ENCODE measurements at regions not wholly inside any gene's neighbourhood (a gene's known extent, or its start where the extent isn't known, plus 50 kb on each side); places are given as distances from the start of the nearest gene placed in this dataset.
"Not testable (repeated sequence)": the region's sequence is repeated elsewhere in the genome, so short reads cannot be mapped to it uniquely, and the experiment has no call there.

DNA sequence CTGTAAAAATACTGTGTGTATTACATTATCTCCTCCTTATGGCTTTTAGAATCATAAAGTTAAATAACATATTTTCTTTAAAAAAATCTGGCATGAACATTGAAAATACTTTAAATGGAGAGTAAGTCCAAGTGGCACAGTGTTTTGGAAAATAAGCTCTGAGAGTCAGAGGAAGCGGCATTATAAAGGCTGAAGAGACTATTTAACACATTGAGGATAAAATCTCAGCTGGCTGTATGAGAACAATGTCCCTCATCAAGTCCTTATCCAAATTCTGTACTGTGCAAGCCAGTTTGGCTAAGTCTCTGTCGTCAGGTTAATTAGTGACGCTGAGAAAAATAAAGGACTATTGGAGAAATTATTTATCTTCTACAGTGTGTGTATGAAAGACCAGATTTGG is 245.5 kb downstream of the MFSD1 start:
- no peak for DNase-seq

DNA sequence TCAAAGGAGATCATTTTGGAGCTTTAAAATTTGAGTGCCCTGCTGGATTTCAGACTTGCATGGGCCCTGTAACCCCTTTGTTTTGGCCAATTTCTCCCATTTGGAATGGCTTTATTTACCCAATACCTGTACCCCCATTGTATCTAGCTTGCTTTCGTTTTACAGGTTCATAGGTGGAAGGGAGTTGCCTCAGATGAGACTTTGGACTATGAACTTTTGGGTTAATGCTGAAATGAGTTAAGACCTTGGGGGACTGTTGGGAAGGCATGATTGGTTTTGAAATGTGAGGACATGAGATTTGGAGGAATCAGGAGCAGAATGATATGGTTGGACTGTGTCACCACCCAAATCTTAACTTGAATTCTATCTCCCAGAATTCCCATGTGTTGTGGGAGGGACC is 250.6 kb downstream of the MFSD1 start:
- not testable (repeated sequence) for DNase-seq

DNA sequence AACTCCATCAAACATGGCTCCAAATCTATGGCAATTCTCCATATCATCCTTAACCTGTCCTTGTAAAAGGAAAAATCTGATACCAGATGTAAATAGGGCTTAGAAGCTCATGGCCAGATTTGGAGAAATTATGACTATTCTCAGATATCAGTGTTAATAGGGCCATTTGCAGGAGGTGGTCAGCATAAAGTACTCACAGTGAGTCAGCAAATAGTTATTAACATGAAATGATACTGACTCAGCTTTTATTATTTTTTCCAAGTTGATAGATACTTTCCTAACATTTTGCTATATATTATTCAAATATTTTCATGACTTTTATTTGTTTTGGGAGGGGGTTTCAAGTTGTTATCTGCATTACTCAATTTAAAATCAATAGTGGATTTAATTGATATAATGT is 255.8 kb downstream of the MFSD1 start:
- no peak for DNase-seq

DNA sequence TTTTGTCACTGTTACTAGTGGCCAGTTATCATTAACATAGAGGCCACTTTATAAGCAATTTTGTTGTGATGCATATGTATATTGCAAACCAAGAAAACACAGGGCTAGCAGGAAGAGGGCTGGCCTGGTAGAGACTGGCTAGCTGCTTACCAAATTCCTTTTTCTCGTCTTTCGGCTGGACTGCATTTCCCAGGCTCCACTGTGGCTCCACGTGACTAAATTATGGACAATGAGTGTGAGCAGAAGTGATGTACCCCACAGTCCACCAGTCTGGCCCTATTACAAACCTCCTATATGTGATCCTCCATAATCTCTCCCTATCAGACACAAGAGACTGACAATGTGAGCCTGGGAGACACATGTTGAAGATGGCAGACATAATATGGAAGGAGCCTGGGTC is 257.0 kb downstream of the MFSD1 start:
- DNase-seq: no peak

DNA sequence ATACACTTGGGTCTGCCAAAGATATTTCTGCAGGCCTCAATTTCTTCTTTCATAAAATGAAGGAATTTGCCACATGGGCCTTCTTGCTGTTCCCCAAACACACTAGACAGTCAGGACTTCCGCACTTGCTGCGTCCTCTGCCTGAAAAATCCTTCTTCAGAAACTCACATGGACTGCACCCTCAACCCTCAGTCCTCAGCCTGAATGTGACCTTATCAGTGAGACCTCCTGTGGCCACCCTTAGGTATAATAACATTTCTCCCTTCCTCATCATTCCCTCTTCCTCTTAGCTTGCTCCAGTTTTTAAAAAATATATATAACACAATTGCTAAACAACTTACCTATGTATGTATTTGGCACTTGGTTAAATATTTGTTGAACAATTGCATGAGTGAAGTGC is 257.5 kb downstream of the MFSD1 start:
- DNase-seq: no peak

DNA sequence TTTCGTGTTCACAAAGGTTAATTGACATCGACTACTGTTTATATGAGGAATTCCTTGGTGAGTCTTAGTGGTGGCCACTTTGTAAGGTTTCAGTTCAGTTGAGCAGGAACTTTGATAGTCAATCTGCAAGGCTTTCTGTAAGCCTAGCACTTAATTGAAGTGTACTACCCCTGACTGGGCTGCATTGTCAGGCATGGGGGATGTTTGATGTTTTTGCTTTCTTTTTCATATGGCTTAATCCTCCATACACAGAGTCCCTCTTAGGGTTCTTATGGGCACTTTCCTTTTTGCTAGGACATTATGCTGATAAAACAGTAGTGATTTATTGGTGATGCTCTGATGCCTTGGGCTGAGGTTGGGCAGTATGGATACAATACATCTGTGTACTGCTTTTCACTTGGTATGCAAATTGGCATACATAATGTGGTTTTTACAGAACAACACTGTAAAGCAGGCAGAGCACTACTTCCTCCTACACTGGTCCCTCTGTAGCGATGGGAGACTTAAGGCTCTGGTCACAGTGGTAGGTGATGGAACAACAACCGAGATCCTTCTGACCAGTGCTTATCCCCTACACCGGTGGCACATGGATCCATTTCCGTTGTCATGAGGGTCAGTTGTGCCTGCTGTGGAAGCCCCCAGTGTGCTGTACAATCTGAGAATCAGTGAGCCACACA is 261.0 kb downstream of the MFSD1 start:
- DNase-seq: no peak

DNA sequence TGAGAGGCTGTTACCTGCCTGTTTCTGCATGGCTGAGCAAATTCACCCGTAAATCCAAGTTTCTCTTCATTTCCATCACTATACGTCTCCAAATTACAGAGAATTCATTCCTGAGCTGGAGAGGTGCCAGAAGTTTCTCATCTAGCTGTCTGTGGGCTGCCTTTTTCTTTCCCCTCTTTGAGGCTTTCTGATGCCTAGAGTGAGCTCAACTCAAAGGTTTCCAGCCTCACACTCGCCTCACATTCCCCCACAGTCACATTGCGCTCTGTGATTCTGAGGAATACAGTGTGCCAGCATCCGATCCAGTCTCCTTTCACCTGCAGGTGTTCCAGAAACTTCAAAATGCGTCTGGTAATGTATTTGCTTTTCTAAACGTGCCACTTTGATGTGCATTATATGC is 267.2 kb downstream of the MFSD1 start, which contains the start of gene IQCJ:
IQCJ (plus strand) TSS at position 229 of the 400 bp plus-strand sequence.
- DNase-seq: no peak

DNA sequence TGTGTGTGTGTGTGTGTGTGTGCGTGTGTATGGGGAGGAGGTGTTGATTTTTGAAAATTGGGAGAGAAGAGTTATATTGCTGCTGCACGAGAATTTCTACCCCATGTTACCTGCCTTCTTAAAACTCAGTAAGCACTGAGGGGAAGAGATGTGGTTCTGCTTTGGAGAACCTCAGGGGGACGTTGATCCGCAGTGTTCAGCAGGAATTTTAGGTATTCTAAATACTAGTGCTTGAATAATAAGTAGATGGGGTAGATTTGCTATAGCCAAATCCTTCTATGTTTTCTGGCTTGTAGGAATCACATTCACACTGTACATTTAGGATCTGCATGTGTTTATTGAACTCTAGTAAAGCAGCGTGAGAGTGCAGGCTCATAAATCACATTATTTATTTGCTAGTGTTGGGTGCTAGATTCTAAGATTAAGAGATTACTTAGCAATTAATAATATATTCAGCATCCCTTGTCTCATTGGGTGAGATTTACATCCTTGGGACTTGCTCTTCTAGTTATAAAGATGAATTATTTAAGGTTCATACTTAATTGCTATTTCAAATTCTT is 268.1 kb downstream of the MFSD1 start:
- DNase-seq: no peak

DNA sequence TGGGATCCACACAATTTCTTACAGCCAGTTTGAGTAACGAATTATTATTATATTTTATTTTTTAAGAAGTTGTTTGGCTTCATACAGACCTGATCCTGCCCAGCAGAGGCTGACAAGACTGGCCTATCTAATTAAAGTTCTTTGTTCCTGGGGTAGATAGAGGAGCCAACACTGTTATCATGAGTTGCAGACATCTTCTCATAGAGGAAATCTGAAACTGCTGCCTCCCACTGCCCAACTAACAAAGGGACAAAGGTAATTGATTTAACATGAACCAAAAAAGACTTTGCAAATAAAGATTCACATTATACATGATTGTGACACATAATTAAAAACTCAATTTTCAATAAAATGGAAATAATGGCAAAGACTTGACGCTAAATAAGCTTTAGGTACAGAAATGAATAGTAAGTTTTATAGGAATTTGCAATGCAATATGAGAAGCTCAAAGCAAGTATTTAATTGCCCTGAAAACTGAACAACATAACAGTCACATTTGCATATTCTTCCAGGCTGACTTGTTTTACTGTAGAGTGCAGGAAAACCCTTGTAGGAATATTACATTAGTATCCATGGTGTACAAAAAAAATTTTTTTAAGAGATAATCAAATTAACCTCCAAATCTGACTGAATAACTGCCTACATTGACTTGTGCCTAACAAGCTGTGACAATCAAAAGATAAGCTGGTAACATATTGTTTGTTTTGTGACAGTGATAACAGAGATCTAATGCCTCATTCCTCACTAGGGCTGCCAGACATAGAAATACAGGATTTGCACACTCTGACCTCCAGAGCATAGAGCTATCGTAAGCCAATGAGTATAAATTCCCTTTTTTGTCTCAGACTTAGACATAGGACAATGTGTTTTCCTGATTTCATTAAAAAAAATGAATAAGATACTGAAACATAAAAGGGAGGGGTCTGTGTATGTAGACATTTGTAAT is 273.2 kb downstream of the MFSD1 start:
- DNase-seq: no peak

DNA sequence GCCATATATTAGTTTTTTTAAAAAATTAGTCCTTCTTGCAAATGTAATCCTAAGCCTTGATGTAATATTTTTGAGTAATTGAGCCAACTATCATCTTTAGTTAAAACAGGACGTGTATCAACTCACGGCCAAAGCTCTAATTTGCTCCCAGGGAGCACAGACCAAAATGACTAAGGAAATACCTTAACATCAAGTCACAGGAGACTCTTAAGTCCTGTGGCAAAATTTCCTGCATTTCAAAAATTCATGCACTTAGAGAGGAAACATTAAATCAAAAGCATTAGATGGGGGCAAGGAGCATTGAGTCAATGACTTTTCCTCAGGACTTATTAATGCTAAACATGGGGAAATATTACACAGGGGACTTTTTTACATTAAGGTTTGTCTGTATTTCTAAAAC is 276.0 kb downstream of the MFSD1 start:
- DNase-seq: no peak

DNA sequence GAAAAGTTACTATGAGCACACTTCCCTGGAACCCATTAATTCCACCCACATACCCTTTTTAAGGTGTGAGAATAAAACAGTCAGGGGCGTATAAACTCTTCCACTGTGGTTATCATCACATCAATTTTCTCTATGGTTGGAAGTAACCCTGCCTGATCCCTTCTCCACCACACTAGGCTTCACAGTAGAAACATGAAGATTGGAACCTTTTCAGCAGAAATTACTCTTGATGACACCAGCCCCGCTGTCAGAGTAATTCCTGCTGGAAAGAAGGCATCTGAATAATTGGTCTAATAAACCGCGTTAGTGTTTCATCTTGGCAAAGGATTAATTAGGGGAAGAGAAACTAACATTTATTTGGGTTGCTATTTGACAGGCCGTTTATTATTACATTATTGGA is 278.4 kb downstream of the MFSD1 start:
- no peak for DNase-seq

DNA sequence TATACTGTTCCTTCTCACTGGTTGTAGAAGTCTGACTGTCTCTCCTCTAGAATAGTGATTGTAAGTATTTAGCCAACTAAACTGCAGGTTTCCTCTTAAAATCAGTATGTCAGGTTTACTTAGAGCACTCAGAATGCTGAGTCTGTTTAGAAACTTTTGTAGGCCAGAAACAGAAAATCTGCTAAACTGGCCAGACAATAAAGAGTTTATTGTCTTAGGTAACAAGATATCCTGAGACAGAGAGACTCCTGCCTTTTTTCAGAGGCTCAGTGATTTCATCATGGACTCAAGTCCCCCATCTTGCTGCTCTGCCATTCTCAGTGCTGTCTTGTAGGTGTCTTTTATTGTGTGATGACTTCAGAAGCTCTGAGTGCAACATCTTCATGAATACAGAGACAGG is 279.0 kb downstream of the MFSD1 start:
- no peak for DNase-seq

DNA sequence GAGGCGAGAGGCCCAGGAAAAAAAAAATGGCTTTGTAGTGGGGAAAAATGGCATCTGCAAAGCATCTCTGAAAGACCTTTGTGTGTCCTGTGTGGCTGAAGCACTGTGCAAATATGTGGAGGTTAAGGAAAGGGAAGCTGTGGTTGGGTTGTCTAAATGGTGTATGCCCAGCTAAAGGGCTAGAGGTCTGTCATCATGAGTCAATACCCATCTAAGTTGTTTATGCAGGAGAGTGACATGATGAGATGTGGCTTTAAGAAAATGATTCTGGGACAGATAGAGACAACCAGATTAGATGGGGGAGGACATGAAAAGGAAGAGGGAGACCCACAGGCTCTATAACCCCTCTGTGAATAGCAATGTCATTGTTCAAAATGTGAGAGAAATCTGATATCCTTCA is 280.7 kb downstream of the MFSD1 start:
- no peak for DNase-seq

DNA sequence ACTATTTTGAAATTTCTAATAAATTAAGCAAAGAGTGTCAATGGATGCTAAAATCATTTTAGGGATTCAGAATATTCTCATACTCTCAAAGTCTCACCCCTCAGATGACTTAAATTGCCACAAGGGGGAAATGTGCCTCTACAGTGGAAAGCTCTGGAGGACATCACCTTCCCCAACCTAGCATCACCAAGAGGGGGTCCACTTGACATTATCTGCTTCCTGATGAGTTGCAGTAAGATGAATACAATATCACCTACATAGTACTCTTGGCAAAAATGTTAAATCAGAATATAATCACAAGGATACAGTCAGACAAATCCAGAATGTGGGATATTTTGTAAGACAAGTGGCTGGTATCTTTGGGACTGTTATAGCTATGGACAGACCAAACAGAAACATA is 290.1 kb downstream of the MFSD1 start:
- no peak for DNase-seq

DNA sequence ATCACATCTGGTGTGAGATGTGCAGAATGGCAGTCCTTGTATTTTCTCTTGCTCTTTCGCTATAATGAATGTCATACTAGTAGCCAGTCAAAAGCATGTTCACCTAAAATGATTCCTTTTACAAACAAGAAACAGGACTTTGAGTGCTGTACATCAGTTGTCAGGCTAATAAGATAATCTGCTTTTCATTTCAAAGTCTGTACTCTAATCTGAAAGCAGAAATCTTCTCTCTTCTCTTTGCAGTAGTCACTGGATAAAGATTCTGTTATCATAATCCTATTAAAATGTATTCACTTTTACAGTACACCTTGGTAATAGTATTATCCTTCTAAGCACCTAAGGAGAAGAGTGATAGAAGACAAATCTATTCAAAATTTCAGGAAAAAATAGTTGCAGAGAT is 300.1 kb downstream of the MFSD1 start:
- DNase-seq: no peak

DNA sequence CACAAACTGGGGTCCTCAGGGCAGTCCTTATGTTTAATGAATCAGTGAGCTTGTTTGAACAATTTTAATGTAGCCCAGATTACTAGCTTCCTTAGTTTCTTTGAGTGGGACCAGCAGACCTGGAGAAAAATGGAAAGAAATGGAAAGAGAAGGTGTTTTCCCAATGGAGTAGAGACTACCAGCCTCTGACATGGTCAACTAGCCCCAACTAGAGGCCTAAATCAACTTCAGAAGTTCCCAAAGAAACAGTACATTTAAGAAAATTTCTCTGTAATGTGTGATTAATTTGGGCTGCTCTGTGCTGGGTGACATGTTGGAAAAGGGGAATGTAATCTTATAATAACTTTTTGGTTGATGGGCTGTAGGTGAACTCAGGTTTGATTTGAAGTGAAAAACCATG is 310.9 kb downstream of the MFSD1 start:
- no peak for DNase-seq

DNA sequence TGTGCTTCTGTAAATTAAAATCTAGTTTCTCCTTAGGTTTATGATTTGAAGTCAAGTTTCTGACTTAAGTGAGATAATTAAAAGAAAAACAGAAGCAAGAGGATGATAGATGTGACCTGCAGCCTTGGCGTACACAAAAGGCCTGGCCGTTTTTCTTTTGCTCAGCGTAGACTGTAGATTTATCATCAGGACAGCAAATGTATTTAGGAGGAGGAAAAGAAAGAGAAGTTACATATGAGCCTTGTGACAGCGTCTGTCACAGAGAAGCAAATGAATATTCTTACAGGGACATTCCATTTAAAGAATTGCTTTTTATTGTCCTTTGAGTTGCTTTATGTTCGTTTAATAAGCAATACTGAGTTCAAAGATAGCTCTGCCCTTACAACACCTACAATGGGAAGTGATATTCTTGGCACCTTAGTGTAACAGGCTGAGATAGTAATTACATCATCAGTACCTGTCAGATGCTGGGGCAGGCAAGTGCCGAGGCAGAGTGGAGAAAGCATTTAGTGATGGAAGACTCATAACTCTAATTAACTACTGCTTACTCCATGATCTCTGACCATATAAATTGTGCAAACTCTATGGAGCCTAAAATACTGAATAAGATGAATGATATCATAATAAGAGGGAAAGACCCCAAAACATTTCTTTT is 311.5 kb downstream of the MFSD1 start:
- DNase-seq: no peak

DNA sequence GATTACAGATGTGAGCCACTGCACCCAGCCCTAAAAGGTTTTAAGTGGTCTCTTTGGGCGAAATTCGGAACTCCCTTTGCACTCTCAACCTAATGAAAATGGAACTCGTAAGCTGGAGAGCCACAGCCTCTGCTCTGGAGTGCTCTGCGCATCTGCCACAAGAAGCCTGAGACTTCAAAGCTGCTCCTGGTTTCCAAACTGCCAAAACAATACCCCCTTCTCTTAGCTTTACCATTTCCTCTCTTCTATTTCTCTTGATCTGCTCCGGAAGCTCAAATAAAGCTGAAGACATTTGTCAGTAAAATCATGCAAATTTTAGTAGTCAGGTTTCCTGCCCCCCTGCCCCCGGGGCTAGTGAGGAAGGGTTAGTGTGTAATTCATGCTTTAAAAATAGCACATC is 312.7 kb downstream of the MFSD1 start:
- no peak for DNase-seq

DNA sequence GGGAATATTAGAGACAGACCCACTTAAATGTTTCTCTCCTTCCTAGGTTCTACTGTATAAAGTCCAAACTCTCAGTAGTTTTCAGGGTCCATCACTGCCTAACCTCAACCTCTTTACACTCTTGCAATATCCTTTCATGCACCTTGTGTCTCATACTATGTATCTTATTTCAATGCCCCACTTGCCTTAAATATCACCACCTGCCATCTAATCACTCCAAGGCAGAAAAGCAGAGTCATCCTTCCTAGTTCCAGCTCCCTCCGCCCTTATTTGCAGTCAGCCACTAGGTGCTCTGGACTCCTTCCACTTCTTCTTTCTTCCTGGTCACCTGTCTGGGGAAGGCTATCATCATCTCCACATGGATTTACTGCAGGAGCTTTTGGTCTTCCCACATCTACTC is 322.0 kb downstream of the MFSD1 start:
- DNase-seq: no peak

DNA sequence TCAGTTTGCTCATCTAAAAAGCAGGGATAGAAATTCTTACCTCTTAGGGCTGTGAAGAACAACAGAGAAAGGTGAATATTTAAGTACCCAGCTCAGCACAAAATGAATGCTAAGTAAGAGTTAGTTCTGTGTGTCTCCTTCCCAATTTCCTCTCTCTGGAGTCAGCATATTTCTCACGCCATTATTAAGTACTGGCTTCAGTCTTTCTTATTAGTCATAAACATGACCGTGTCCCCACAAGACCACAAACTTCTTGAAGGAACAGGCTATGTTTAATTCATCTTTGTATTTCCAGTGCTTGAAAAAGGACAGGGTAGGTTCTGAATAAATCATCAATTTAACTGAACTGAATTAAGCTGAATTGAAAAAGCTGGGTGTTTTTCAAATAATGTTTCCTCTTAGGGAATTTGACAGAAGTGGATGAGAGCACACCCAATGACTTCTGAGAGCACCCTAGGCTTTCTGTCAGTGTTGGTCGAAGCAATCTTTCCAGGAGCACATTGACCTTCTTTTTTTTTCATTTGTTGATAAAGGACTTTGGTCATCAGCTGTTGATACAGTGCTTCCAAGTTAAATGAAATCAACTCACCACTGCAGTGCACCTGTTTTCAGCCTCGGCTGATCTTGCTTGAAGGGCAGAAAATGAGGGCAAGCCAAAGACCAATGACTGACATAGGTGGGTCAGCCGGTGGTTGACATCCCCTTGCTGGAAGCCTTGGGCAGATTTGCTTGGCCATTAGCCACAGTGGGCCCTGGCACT is 324.6 kb downstream of the MFSD1 start:
- DNase-seq: no peak

DNA sequence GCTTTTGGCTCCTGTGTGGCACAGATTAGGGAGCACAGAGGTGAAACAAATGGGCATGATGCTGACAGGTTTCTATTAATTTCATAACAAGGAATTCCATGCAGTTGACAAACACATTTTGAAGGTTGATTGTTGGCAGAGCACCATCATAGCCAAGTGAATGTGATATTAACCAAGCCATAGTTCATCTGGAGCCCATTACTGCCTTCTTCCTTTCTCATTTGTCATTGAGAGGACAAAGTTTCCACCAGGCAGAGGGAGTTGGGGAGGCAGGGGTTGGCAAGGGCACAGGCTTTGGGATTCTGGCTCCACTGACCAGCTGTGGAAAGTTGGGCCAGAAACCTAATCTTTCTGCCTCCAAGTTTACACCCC is 325.2 kb downstream of the MFSD1 start:
- no peak for DNase-seq

DNA sequence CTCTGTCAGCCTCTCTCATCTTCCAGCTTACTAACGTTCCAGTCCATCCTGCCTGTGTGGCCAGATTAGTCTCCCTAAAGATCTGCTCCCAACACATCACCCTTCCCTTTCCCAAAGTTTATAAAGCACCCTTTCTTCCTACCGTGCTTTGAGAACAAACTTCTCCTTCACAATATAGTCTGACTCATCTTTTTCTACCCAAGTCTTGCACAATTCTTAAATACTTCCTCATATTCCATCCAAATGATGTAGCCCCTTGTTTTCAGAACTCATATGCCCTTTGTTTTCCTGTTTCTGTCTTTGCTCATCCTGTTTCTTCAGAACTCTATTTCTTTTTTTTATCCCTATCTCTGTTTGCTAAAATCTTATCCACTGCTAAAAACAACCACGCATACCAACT is 326.8 kb downstream of the MFSD1 start:
- no peak for DNase-seq

DNA sequence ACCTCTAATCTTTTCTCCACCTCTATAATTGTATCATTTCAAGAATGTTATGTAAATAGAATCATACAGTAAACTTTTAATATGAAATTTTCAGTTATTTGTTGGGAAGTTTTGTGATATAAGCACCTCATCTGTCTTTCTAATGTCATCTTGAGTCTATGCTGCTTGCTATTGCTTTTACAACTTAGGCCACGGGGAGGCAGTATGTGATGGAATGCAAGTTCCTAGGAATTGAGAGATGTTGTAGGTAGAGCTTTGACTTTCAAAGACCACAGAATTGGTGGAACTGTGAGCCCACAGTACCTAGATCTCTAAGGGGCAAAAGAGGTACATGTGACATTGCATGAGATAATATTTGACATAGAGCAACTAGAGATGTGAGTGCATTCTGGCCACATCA is 328.3 kb downstream of the MFSD1 start:
- DNase-seq: no peak

Data from CD4-positive, alpha-beta T cell treated with Interleukin-4 for 1 hour (primary cell).